H1 (cell line): ENCODE measurements at regions not wholly inside any gene's neighbourhood (a gene's known extent, or its start where the extent isn't known, plus 50 kb on each side); places are given as distances from the start of the nearest gene placed in this dataset.

Experiments used
- CTCF ChIA-PET: fragments of 300-600 bp; sonication (Branson Sonifier 250); formaldehyde crosslinking; loops from one replicate; lab custom pipeline; 2021; ENCODE audit not compliant: partially characterized antibody; lab: Charles Lee
- POLR2A ChIA-PET: fragments of 300-600 bp; sonication (Branson Sonifier 250); formaldehyde crosslinking; loops from one replicate; lab custom pipeline; 2021; ENCODE audit warnings: inconsistent platforms; ENCODE audit not compliant: partially characterized antibody; lab: Charles Lee
- DNase-seq, 2 experiments: peaks; one replicate each; pipeline versions ENCODE4 v3.0.0 to v3.0.0-alpha.2; 2010 to 2022; ENCODE audit warnings: low spot score in 2 of 2, low read depth in 1 of 2, mixed read lengths in 1 of 2
- FAIRE-seq: peaks from 2 replicates; lab custom pipeline; 2011; peaks lifted over from hg19 to GRCh38; lab: Jason Lieb, UNC
- H2AFZ ChIP-seq: 2 replicates; pipeline ENCODE4 v1.8.1; 2012; ENCODE audit warnings: low read length, inconsistent platforms
- H2AK5ac ChIP-seq: 2 replicates; pipeline ENCODE4 v1.6.1; 2013; ENCODE audit warnings: low read depth, low read length
- H2BK120ac ChIP-seq: replicated peaks from 2 replicates; pipeline ENCODE3; 2013; ENCODE audit warnings: low read depth, low read length, inconsistent platforms
- H2BK12ac ChIP-seq: 2 replicates; pipeline ENCODE4 v1.6.1; 2013; ENCODE audit warnings: low read depth, low read length
- H2BK15ac ChIP-seq: 2 replicates; pipeline ENCODE4 v1.6.1; 2013; ENCODE audit warnings: low read length
- H2BK20ac ChIP-seq: 2 replicates; pipeline ENCODE4 v1.6.1; 2013; ENCODE audit warnings: low read length
- H2BK5ac ChIP-seq: 2 replicates; pipeline ENCODE4 v1.6.1; 2013; ENCODE audit warnings: low read depth, low read length
- H3K14ac ChIP-seq: 2 replicates; pipeline ENCODE4 v1.6.1; 2013; ENCODE audit warnings: inconsistent platforms; ENCODE audit not compliant: insufficient read length
- H3K18ac ChIP-seq: 2 replicates; pipeline ENCODE4 v1.6.1; 2013; ENCODE audit warnings: low read length; ENCODE audit errors: extremely low read depth
- H3K23ac ChIP-seq: 2 replicates; pipeline ENCODE4 v1.6.1; 2013; ENCODE audit warnings: inconsistent platforms; ENCODE audit not compliant: insufficient read length
- H3K23me2 ChIP-seq: 2 replicates; pipeline ENCODE4 v1.6.1; 2013; ENCODE audit warnings: low read depth, low read length
- H3K27ac ChIP-seq: 2 replicates; pipeline ENCODE4 v1.6.1; 2011; ENCODE audit warnings: low read depth, low read length, inconsistent platforms
- H3K27me3 ChIP-seq, 4 experiments: replicated peaks in 1 of 4; 1 replicate in 1 of 4; 2 replicates in 3 of 4; pipeline versions ENCODE4 v1.6.1 to v1.8.1; 2011 to 2013; ENCODE audit warnings: low read length in 3 of 4, mild to moderate bottlenecking in 3 of 4, inconsistent platforms in 2 of 4, mixed read lengths in 2 of 4, moderate library complexity in 1 of 4; ENCODE audit not compliant: control insufficient read depth in 3 of 4, insufficient read depth in 3 of 4; ENCODE audit errors: extremely low read depth in 1 of 4
- H3K36me3 ChIP-seq, 4 experiments: 2 replicates each; pipeline versions ENCODE4 v1.6.1 to v1.8.1; 2011 to 2013; ENCODE audit warnings: mild to moderate bottlenecking in 4 of 4, low read length in 3 of 4, moderate library complexity in 2 of 4, control low read depth in 1 of 4, inconsistent platforms in 1 of 4; ENCODE audit not compliant: insufficient read depth in 4 of 4, control insufficient read depth in 2 of 4
- H3K4ac ChIP-seq: replicated peaks from 2 replicates; pipeline ENCODE3; 2013; ENCODE audit warnings: low read length, low read depth, mixed read lengths, inconsistent platforms; ENCODE audit not compliant: insufficient read length
- H3K4me1 ChIP-seq, 4 experiments: replicated peaks in 1 of 4; 1 replicate in 1 of 4; 2 replicates in 3 of 4; pipeline versions ENCODE4 v1.6.1 to v1.8.1; 2011 to 2013; ENCODE audit warnings: low read length in 3 of 4, inconsistent platforms in 2 of 4, mixed read lengths in 1 of 4; ENCODE audit not compliant: insufficient read depth in 4 of 4, control insufficient read depth in 3 of 4
- H3K4me2 ChIP-seq, 2 experiments: 2 replicates each; pipeline versions ENCODE4 v1.6.1 to v1.8.1; 2011 to 2013; ENCODE audit warnings: low read depth in 2 of 2, low read length in 2 of 2, control low read depth in 1 of 2, inconsistent platforms in 1 of 2, mild to moderate bottlenecking in 1 of 2; ENCODE audit not compliant: insufficient read depth in 1 of 2
- H3K4me3 ChIP-seq, 4 experiments: fragments of 200-600, 300-600 bp in 1 of 4; sonication (generic), shearing (Covaris generic), sonication (Bioruptor Twin) in 1 of 4; 2 replicates each; pipeline versions ENCODE4 v1.5.1 to v1.8.1; 2011 to 2016; ENCODE audit warnings: low read length in 4 of 4, low read depth in 3 of 4, control low read depth in 2 of 4, inconsistent platforms in 2 of 4, mild to moderate bottlenecking in 2 of 4, mixed read lengths in 1 of 4, moderate library complexity in 1 of 4; ENCODE audit not compliant: insufficient read depth in 2 of 4; ENCODE audit errors: extremely low read depth in 1 of 4
- H3K56ac ChIP-seq: replicated peaks from 2 replicates; pipeline ENCODE3; 2013; ENCODE audit warnings: low read depth, mild to moderate bottlenecking, mixed read lengths, low read length, inconsistent platforms; ENCODE audit not compliant: insufficient read length
- H3K79me1 ChIP-seq: 2 replicates; pipeline ENCODE4 v1.6.1; 2013; ENCODE audit warnings: low read depth, low read length, control low read depth
- H3K79me2 ChIP-seq, 2 experiments: 2 replicates each; pipeline versions ENCODE4 v1.6.1 to v1.8.1; 2012 to 2013; ENCODE audit warnings: low read length in 2 of 2, mild to moderate bottlenecking in 2 of 2, inconsistent platforms in 1 of 2; ENCODE audit not compliant: insufficient read depth in 2 of 2, control insufficient read depth in 1 of 2
- H3K9ac ChIP-seq, 4 experiments: replicated peaks in 1 of 4; 1 replicate in 1 of 4; 2 replicates in 3 of 4; pipeline versions ENCODE4 v1.6.1 to v1.8.1; 2011 to 2013; ENCODE audit warnings: low read depth in 3 of 4, low read length in 3 of 4, control low read depth in 2 of 4, mild to moderate bottlenecking in 2 of 4, moderate library complexity in 2 of 4, inconsistent platforms in 1 of 4; ENCODE audit errors: extremely low read depth in 1 of 4
- H3K9me3 ChIP-seq, 2 experiments: 2 replicates each; pipeline versions ENCODE4 v1.6.1 to v1.8.1; 2012 to 2013; ENCODE audit warnings: mild to moderate bottlenecking in 2 of 2, moderate library complexity in 2 of 2, control low read depth in 1 of 2, inconsistent platforms in 1 of 2, low read depth in 1 of 2, low read length in 1 of 2, mixed read lengths in 1 of 2; ENCODE audit not compliant: insufficient read depth in 2 of 2
- H4K20me1 ChIP-seq, 2 experiments: replicated peaks in 1 of 2; 2 replicates each; pipeline versions ENCODE3 to v1.8.1; 2011 to 2013; ENCODE audit warnings: inconsistent platforms in 2 of 2, low read length in 2 of 2, mild to moderate bottlenecking in 1 of 2; ENCODE audit not compliant: insufficient read depth in 2 of 2, control insufficient read depth in 1 of 2
- H4K5ac ChIP-seq: 2 replicates; pipeline ENCODE4 v1.6.1; 2013; ENCODE audit warnings: low read length, low read depth, mixed read lengths, inconsistent platforms; ENCODE audit not compliant: insufficient read length
- H4K8ac ChIP-seq: 2 replicates; pipeline ENCODE4 v1.8.0; 2013; ENCODE audit warnings: mild to moderate bottlenecking, moderate library complexity, low read length, inconsistent platforms; ENCODE audit not compliant: insufficient read depth; ENCODE audit errors: extremely low read depth
- H4K91ac ChIP-seq: replicated peaks from 2 replicates; pipeline ENCODE3; 2013; ENCODE audit warnings: low read length, mixed read lengths, inconsistent platforms; ENCODE audit not compliant: insufficient read length
- BACH1 ChIP-seq: IDR thresholded peaks from 2 replicates; pipeline ENCODE4 v1.6.1; 2012; ENCODE audit warnings: low read length, improper control_type of control experiment
- BRCA1 ChIP-seq: IDR thresholded peaks from 2 replicates; pipeline ENCODE4 v1.6.1; 2012; ENCODE audit warnings: low read depth, low read length, improper control_type of control experiment
- CHD1 ChIP-seq: IDR thresholded peaks from 2 replicates; pipeline ENCODE4 v1.6.1; 2012; ENCODE audit warnings: low read depth, low read length, improper control_type of control experiment
- CTBP2 ChIP-seq: IDR thresholded peaks from 2 replicates; pipeline ENCODE4 v1.7.0; 2011; ENCODE audit warnings: borderline replicate concordance, mild to moderate bottlenecking, moderate library complexity, mixed read lengths, low read length; ENCODE audit not compliant: insufficient read depth, insufficient read length
- CTCF ChIP-seq, 3 experiments: IDR thresholded peaks; 1 replicate in 2 of 3; 2 replicates in 1 of 3; pipeline versions ENCODE4 v1.5.1 to v1.6.1; 2011; ENCODE audit warnings: low read length in 3 of 3, mild to moderate bottlenecking in 3 of 3, inconsistent platforms in 2 of 3, low read depth in 1 of 3, moderate library complexity in 1 of 3; ENCODE audit not compliant: insufficient read depth in 1 of 3; ENCODE audit errors: control extremely low read depth in 1 of 3
- HDAC6 ChIP-seq: IDR thresholded peaks from one replicate; pipeline ENCODE4 v1.7.1; 2012; ENCODE audit warnings: low read depth, mild to moderate bottlenecking, inconsistent platforms, low read length, moderate library complexity
- JUN ChIP-seq: IDR thresholded peaks from 2 replicates; pipeline ENCODE4 v1.6.1; 2011; ENCODE audit warnings: low read depth, mild to moderate bottlenecking, improper control_type of control experiment, low read length
- PHF8 ChIP-seq: fragments of 200-600 bp; sonication (generic); conservative IDR thresholded peaks from 2 replicates; pipeline ENCODE4 v1.7.1; 2012; ENCODE audit warnings: low read depth, mild to moderate bottlenecking, inconsistent platforms, low read length, moderate library complexity
- RBBP5 ChIP-seq: IDR thresholded peaks from 2 replicates; pipeline ENCODE4 v1.7.1; 2012; ENCODE audit warnings: low read depth, mild to moderate bottlenecking, inconsistent platforms, low read length, moderate library complexity, borderline replicate concordance
- USF2 ChIP-seq: IDR thresholded peaks from 2 replicates; pipeline ENCODE4 v1.6.1; 2011; ENCODE audit warnings: low read length, improper control_type of control experiment
- WGBS, 2 experiments: shearing (Covaris generic) in 1 of 2; methylation state at CpG; one replicate each; pipeline versions ENCODE4 v1.1.6 to v1.1.7; 2013 to 2015; ENCODE audit warnings: low lambda C conversion rate in 2 of 2, mixed read lengths in 2 of 2, inconsistent platforms in 1 of 2, low coverage in 1 of 2, missing lambda C conversion rate in 1 of 2; ENCODE audit not compliant: insufficient replicate concordance in 2 of 2, insufficient coverage in 1 of 2, insufficient read length in 1 of 2; ENCODE audit errors: extremely low coverage in 1 of 2, missing lambda C conversion rate in 1 of 2; 5-methylcytosine and 5-hydroxymethylcytosine counted together

DNA sequence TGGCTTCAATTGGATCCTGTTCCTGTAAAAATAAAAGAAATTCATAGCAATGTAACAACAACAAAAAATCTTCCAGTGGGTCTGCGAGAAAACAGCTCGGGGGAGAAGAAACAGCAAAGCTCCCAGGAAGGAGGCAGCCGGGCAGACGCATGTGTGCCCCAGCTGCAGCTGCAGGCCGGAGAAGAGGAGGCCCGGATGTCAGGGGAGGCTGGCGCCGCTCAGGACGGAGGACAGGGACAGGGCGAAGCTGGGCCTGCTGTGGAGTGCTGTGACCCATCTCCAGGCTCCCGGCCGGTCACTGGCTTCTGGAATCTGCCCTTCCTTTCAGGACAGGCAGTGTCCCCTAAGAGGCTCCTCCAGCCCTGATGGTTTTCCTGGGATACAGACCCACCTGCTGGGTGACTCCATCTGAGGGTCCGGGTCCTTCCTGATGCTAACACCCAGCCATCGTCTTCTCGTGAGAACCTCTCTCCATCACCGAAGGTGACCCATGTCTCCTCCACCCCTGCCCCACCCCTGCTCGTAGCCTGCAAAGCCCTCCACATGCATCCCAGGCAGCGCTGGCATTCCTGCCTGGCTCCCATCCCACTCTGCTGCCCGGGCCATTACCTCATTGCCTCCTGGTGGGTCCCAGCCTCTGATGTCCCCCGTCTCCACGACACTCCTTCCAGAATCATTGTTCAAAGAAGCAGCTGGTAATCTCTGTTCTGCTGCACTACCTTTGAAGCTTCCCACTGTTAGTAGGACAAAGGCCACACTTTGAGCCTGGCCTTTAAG lies 145.4 kb upstream of the TWIST2 start:
- no peak overlapping the region for H3K14ac ChIP-seq
- DNase-seq (no peak), FAIRE-seq (no peak)
- H2BK12ac ChIP-seq = no peak overlapping the region
- no peak overlapping the region for H3K18ac ChIP-seq
- no peak overlapping the region for H2BK5ac ChIP-seq
- no peak overlapping the region for H2BK15ac ChIP-seq
- no peaks in the 10 kb centered on the region for H3K9me3 ChIP-seq
- no peaks in the 10 kb centered on the region for H3K27me3 ChIP-seq
- H3K79me2 ChIP-seq = no peaks in the 10 kb centered on the region
- no peak overlapping the region for H2BK20ac ChIP-seq
- H3K4ac ChIP-seq = no peak overlapping the region
- no peak overlapping the region for H2BK120ac ChIP-seq
- no peaks in the 10 kb centered on the region for H3K79me1 ChIP-seq
- no peaks in the 10 kb centered on the region for H3K23me2 ChIP-seq
- H2AFZ ChIP-seq = no peak overlapping the region
- H4K8ac ChIP-seq = no peak overlapping the region
- 87% methylated on average over 18 of the region's 21 CpGs; no CpG with 5 or more reads in 1 of the 2 experiments for WGBS, 2 experiments
- no peak overlapping the region for H3K4me2 ChIP-seq
- no peak overlapping the region for H3K23ac ChIP-seq
- no peak overlapping the region for H2AK5ac ChIP-seq
- no peak overlapping the region for H3K27ac ChIP-seq
- ChIA-PET CTCF (no interaction called here), POLR2A (no interaction called here)
- no peak overlapping the region for H3K9ac ChIP-seq
- no peak overlapping the region for H3K4me3 ChIP-seq
- H3K56ac ChIP-seq = no peak overlapping the region
- no peaks in the 10 kb centered on the region for H4K20me1 ChIP-seq
- no peak overlapping the region for H4K91ac ChIP-seq
- H4K5ac ChIP-seq = no peak overlapping the region
- no peaks in the 10 kb centered on the region for H3K36me3 ChIP-seq
- H3K4me1 ChIP-seq = no peaks in the 10 kb centered on the region; a peak in 1 of 7 replicates
- TF ChIP-seq JUN = no peak
- TF ChIP-seq HDAC6 = no peak
- no peak for TF ChIP-seq BRCA1
- TF ChIP-seq USF2 = no peak
- no peak for TF ChIP-seq PHF8
- no peak for TF ChIP-seq CHD1
- TF ChIP-seq RBBP5 = no peak
- no peak for TF ChIP-seq BACH1
- TF ChIP-seq CTCF (IDR thresholded peaks at IDR 0.05; ENCODE audit: control extremely low read depth in 1 of 3, insufficient read depth in 1 of 3, low read depth in 1 of 3, low read length in 3 of 3) = no peak
- TF ChIP-seq CTBP2 = no peak
